HEK293 (cell line): ENCODE measurements at regions not wholly inside any gene's neighbourhood (a gene's known extent, or its start where the extent isn't known, plus 50 kb on each side); places are given as distances from the start of the nearest gene placed in this dataset.

Experiments
- CTCF ChIA-PET: fragments of 350-600 bp; formaldehyde crosslinking; extraction: SDS; loops from one replicate; lab custom pipeline; 2021; ENCODE audit warnings: antibody characterized with exemption; lab: Yijun Ruan, JAX
- POLR2A ChIA-PET: fragments of 300-600 bp; formaldehyde crosslinking; extraction: SDS; loops from one replicate; lab custom pipeline; 2020; ENCODE audit warnings: antibody characterized with exemption, inconsistent platforms; lab: Yijun Ruan, JAX
- H3K27ac ChIP-seq: fragments of 200-500 bp; sonication (Bioruptor generic); 2 replicates; pipeline ENCODE4 v1.5.1; 2014; ENCODE audit warnings: low read depth, low read length, control low read depth, inconsistent platforms; ENCODE audit errors: extremely low read depth
- H3K36me3 ChIP-seq, 2 experiments: fragments of 200-500 bp in 1 of 2; sonication (Bioruptor generic) in 1 of 2; 1 replicate in 1 of 2; 2 replicates in 1 of 2; pipeline ENCODE4 v1.5.1; 2014 to 2017; ENCODE audit warnings: inconsistent platforms in 2 of 2, low read length in 2 of 2; ENCODE audit not compliant: control insufficient read depth in 2 of 2, insufficient read depth in 1 of 2
- H3K4me1 ChIP-seq: fragments of 200-500 bp; sonication (Bioruptor generic); 2 replicates; pipeline ENCODE4 v1.5.1; 2014; ENCODE audit warnings: mild to moderate bottlenecking, low read length, inconsistent platforms; ENCODE audit not compliant: control insufficient read depth, insufficient read depth
- H3K4me3 ChIP-seq: 2 replicates; pipeline ENCODE4 v1.5.1; 2011; ENCODE audit warnings: low read depth, mild to moderate bottlenecking, control low read depth, low read length, moderate library complexity
- H3K9me3 ChIP-seq: fragments of 200-500 bp; sonication (Bioruptor generic); 2 replicates; pipeline ENCODE4 v1.5.1; 2014; ENCODE audit warnings: low read depth, low read length, inconsistent platforms; ENCODE audit not compliant: control insufficient read depth, insufficient read depth
- ELK4 ChIP-seq: IDR thresholded peaks from 2 replicates; pipeline ENCODE4 v1.6.1; 2011; ENCODE audit warnings: mild to moderate bottlenecking, low read depth, low read length, borderline replicate concordance
- MZF1 ChIP-seq: fragments of 450-650 bp; formaldehyde crosslinking; IDR thresholded peaks from 2 replicates; pipeline ENCODE4 v1.5.1; 2017; ENCODE audit warnings: missing biosample characterization, missing genetic modification characterization, borderline replicate concordance
- SCRT1 ChIP-seq: fragments of 450-650 bp; formaldehyde crosslinking; IDR thresholded peaks from 2 replicates; pipeline ENCODE4 v1.5.1; 2016; ENCODE audit warnings: missing biosample characterization, missing genetic modification characterization, borderline replicate concordance
- YY1 ChIP-seq: fragments of 450-650 bp; formaldehyde crosslinking; IDR thresholded peaks from 2 replicates; pipeline ENCODE4 v1.5.1; 2018; ENCODE audit warnings: missing biosample characterization, missing genetic modification characterization
- ZBTB20 ChIP-seq: fragments of 450-650 bp; formaldehyde crosslinking; IDR thresholded peaks from 2 replicates; pipeline ENCODE4 v1.5.1; 2016; ENCODE audit warnings: missing biosample characterization, missing genetic modification characterization
- ZBTB44 ChIP-seq: fragments of 450-650 bp; IDR thresholded peaks from 2 replicates; pipeline ENCODE4 v1.5.1; 2018; ENCODE audit warnings: missing biosample characterization, mild to moderate bottlenecking, missing genetic modification characterization
- ZBTB49 ChIP-seq: fragments of 450-650 bp; formaldehyde crosslinking; IDR thresholded peaks from 2 replicates; pipeline ENCODE4 v1.5.1; 2016; ENCODE audit warnings: missing biosample characterization, missing genetic modification characterization, low read depth
- ZFP37 ChIP-seq: fragments of 450-650 bp; formaldehyde crosslinking; IDR thresholded peaks from 2 replicates; pipeline ENCODE4 v1.5.1; 2016; ENCODE audit warnings: missing biosample characterization, missing genetic modification characterization
- ZIC2 ChIP-seq: fragments of 450-650 bp; formaldehyde crosslinking; IDR thresholded peaks from 2 replicates; pipeline ENCODE4 v1.5.1; 2016; ENCODE audit warnings: missing biosample characterization, missing genetic modification characterization
- ZNF214 ChIP-seq: fragments of 450-650 bp; formaldehyde crosslinking; IDR thresholded peaks from 2 replicates; pipeline ENCODE4 v1.5.1; 2017; ENCODE audit warnings: missing biosample characterization, mild to moderate bottlenecking, missing genetic modification characterization, borderline replicate concordance
- ZNF280C ChIP-seq: fragments of 450-650 bp; formaldehyde crosslinking; IDR thresholded peaks from 2 replicates; pipeline ENCODE4 v1.5.1; 2016; ENCODE audit warnings: missing biosample characterization, missing genetic modification characterization
- ZNF324 ChIP-seq: fragments of 450-650 bp; formaldehyde crosslinking; IDR thresholded peaks from 2 replicates; pipeline ENCODE4 v1.5.1; 2016; ENCODE audit warnings: missing biosample characterization, missing genetic modification characterization
- ZNF37A ChIP-seq: fragments of 450-650 bp; IDR thresholded peaks from 2 replicates; pipeline ENCODE4 v1.5.1; 2018; ENCODE audit warnings: missing biosample characterization, missing genetic modification characterization
- ZNF426 ChIP-seq: fragments of 450-650 bp; formaldehyde crosslinking; IDR thresholded peaks from 2 replicates; pipeline ENCODE4 v1.5.1; 2017; ENCODE audit warnings: missing biosample characterization, missing genetic modification characterization, mild to moderate bottlenecking, inconsistent platforms, moderate library complexity
- ZNF501 ChIP-seq: fragments of 450-650 bp; formaldehyde crosslinking; IDR thresholded peaks from 2 replicates; pipeline ENCODE4 v1.5.1; 2016; ENCODE audit warnings: missing biosample characterization, missing genetic modification characterization
- ZNF513 ChIP-seq: fragments of 450-650 bp; IDR thresholded peaks from 2 replicates; pipeline ENCODE4 v1.5.1; 2018; ENCODE audit warnings: missing biosample characterization, missing genetic modification characterization
- ZNF529 ChIP-seq: fragments of 450-650 bp; formaldehyde crosslinking; IDR thresholded peaks from 2 replicates; pipeline ENCODE4 v1.5.1; 2017; ENCODE audit warnings: missing genetic modification characterization, missing biosample characterization; ENCODE audit not compliant: insufficient replicate concordance
- ZNF544 ChIP-seq: fragments of 450-650 bp; formaldehyde crosslinking; IDR thresholded peaks from 2 replicates; pipeline ENCODE4 v1.5.0; 2017; ENCODE audit warnings: missing biosample characterization, missing genetic modification characterization
- ZNF660 ChIP-seq: fragments of 450-650 bp; IDR thresholded peaks from 2 replicates; pipeline ENCODE4 v1.5.1; 2018; ENCODE audit warnings: missing biosample characterization, mild to moderate bottlenecking, missing genetic modification characterization
- ZNF677 ChIP-seq: fragments of 450-650 bp; IDR thresholded peaks from 2 replicates; pipeline ENCODE4 v1.5.0; 2018; ENCODE audit warnings: missing biosample characterization, mild to moderate bottlenecking, missing genetic modification characterization, moderate library complexity
- ZNF704 ChIP-seq: fragments of 450-650 bp; formaldehyde crosslinking; IDR thresholded peaks from 2 replicates; pipeline ENCODE4 v1.5.1; 2016; ENCODE audit warnings: missing biosample characterization, missing genetic modification characterization

GRCh38 chr5:62684310-62684709 lies 105.7 kb downstream of the LRRC70 start (continued):
- no peak for TF ChIP-seq YY1 (tag by site-specific recombination)
- no peak for TF ChIP-seq ZNF501 (tag by site-specific recombination)
- no peak for TF ChIP-seq MZF1 (tag by site-specific recombination)
- TF ChIP-seq SCRT1 (tag by site-specific recombination), result no peak
- TF ChIP-seq ZNF513 (tag by site-specific recombination), result no peak
- no peak for TF ChIP-seq ELK4
- TF ChIP-seq ZNF529 (tag by site-specific recombination), result no peak
- no peak for TF ChIP-seq ZNF544 (tag by site-specific recombination)
- TF ChIP-seq ZNF660 (tag by site-specific recombination), result no peak
- no peak for TF ChIP-seq ZNF214 (tag by site-specific recombination)
- no peak for TF ChIP-seq ZNF426 (tag by site-specific recombination)
- TF ChIP-seq ZBTB20 (tag by site-specific recombination), result no peak

GRCh38 chr5:62682059-62682458 lies 103.4 kb downstream of the LRRC70 start:
- POLR2A ChIA-PET, result no interaction called here
- no peak overlapping the region for H3K27ac ChIP-seq
- no peaks in the 10 kb centered on the region for H3K9me3 ChIP-seq
- no peaks in the 10 kb centered on the region for H3K36me3 ChIP-seq
- TF ChIP-seq ZFP37 (tag by site-specific recombination) (no peak), ZNF37A (tag by site-specific recombination) (no peak), ZNF280C (tag by site-specific recombination) (no peak), ZNF677 (no peak), ZBTB44 (no peak), ELK4 (no peak), ZNF704 (no peak), ZIC2 (tag by site-specific recombination) (no peak), ZNF324 (tag by site-specific recombination) (no peak), ZBTB49 (tag by site-specific recombination) (no peak), ZNF544 (tag by site-specific recombination) (no peak)
- H3K4me3 ChIP-seq, result no peak overlapping the region
- no peaks in the 10 kb centered on the region for H3K4me1 ChIP-seq
- CTCF ChIA-PET, result no interaction called here
